ENCODE measurements at regions not wholly inside any gene's neighbourhood (a gene's known extent, or its start where the extent isn't known, plus 50 kb on each side); places are given as distances from the start of the nearest gene placed in this dataset.

DNA sequence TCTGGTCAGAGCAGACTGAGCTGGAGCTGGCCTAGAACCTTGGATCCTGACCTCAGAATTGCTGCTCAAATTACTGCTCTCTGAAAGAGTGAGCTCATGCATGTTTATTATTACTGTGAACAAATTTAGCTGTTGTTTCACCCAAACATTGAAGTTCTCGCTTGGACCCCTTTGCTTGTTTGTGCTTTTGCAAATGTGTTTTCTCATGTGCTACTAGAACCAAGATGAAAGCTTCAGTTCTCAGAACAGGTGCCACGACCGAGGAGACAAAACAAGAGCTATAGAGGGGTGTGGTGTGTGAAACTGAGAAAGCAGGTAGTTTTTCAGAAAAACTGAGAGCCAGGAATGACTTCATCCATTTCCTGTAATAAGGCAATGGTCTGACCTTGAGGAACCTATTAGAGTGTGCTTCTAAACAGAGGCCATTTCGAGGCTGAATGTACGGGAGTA, 50.0 kb upstream of the ESR1 start:
- TF ChIP-seq CTCF (conservative IDR thresholded peaks at IDR 0.05; ENCODE audit: low read length): no peak
- TF ChIP-seq EZH2phosphoT487 (IDR thresholded peaks at IDR 0.05; ENCODE audit: borderline replicate concordance, low read depth, low read length): no peak

Measured in OCI-LY7 (cell line).